ENCODE measurements at regions not wholly inside any gene's neighbourhood (a gene's known extent, or its start where the extent isn't known, plus 50 kb on each side); places are given as distances from the start of the nearest gene placed in this dataset.

DNA sequence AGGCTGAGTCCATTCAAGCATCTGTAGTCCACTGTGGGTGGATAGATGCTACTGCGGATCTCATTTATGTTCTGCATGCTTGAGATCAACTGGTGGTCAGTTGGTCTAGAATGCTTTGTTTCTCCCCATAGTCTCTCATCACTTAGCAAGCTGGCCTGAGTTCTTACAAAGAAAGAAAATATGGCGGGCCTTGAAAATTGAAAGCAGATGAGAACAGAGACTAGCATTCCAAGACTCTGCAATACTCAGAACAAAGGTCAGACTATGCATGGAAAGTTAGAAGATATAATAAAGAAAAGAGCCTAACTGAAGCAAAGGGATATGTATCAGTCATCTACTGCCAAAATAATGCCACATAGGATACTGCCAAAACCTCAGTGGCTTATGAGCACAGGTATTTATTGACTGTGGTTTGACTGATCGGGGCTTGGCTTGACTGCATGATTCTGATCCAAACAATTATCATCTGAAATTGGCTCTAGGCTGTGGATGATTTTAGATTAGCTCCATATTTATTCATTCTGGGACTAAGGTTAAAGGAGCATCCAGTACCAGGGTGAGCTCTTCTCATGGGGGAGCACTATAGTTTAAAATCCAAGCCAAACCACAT is 258.9 kb downstream of the TAF11L14 start:
- no peak for DNase-seq (ENCODE audit: low read depth)

DNA sequence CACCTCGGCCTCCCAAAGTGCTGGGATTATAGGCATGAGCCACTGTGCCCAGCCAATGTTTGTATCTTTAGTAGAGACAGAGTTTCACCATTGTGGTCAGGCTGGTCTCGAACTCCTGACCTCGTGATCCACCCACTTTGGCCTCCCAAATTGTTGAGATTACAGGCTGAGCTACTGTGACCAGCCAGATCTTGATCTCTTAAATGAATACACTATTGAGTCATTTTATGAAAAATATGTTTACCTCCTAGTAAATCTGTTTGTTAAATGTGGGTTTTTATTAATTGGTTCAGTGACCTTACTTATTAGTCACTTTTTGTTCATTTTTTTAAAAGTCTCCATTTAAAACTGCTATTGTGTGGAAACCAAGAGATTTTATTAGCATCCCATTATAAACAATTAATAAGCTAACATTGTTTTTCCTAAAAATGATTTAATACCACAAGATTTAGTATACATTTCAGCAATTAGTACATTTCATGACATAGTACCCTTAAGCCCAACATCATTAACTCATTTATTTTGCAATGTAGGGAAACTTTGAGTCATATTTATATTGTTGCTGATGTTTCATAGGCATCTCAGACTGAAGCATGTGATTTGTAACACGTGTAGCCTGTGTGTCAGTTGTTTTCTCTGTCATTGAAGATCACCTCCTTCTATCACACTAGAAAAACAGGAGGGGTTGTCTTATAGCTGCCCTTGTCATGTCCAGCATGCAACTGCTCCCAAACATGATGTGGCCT is 261.2 kb downstream of the TAF11L14 start:
- peak; percentile 58 for DNase-seq (ENCODE audit: low read depth)

DNA sequence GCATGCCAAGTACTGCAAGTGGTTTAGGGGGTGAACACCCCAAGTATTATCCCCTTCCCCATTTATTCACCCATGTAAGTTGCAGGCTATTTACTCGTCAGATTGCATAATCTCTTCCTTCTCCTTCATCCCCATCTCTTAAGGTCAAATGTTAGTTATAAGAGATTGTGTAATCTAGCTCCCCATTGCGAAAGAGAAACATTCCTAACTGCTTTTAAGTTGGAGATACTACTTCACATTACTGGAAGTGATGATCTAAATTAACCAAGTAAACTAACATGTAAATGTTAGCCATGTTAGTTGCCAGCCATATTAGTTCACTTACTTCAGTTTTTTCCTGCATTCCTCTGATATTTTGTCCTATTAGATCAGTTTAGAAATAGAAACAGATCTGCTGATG is 262.3 kb downstream of the TAF11L14 start:
- DNase-seq (ENCODE audit: low read depth) = peak; percentile 86

DNA sequence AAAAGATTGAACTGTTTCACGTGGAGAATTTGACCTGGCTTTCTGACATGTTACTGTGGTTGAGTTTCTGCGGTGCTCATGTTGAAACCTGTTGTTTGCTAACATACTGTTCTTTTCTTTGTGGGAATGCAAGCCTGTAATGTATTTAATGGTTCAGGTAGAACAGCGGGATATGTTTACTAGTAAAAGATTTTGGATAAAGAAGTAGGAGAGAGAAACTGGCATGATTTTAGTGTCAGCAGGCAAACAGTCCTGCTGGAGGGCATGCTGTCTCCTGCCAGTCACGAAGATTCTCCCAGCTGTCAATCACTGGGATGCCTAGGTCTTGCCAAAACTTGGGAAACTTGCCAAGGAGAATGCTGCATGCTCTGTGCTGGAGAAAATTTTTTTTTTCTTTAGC is 263.5 kb downstream of the TAF11L14 start:
- DNase-seq (ENCODE audit: low read depth) = no peak

DNA sequence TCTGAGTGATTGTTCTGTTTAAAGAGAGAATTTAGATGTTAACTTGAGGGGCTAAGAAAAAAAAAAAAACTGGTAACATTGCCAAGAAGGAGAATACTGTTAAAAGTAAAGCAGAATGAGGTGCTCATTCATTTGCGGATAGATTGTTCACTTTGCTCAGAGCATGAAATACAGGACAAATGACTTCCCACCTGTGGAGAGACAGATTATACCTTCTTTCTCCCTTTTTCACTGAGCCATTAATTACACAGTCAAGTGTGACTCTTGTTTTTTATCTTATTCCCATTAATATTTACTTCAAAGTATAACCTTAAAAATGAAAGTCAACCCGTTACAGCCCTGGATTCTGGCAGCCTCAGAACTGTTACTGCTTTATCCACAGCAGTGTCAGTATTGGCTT is 264.5 kb downstream of the TAF11L14 start:
- DNase-seq (ENCODE audit: low read depth) = no peak

DNA sequence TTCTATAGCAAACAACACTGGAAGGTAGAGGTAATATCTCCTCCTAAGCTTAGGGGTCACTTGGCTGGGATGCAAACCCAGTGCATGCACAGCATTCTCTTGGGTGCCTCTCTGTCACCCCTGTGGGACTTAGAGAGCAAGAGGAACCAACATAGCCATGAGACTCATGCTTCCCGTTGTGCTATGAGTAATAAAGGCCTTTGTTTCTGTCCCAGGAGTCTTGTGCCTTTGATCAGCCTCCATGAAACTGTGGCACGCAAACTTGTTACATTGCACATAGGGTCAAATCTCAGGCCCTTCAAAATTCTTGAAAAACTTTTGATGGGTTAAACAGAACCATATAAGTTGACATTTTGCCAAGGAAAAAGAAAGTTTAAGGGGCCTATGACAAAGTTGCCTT is 272.8 kb downstream of the TAF11L14 start:
- DNase-seq (ENCODE audit: low read depth) = no peak

DNA sequence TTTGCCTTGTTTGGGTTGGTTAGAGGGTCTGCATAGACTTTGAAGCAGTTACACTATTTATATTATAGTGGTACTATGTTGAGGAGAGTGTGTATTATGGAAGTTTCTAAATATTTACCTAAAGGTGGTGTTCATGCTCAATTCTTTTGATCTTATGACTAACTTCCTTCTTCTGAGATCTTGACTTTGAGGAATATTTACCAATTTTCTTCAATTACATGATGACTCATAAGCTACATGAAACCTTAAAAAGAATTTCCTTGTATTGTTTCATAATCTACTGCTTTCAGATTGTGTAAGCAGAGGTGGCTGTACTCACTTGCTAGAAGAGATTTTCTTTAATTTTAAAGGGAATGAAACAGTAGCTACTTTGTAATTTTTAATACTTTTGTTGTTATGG is 276.1 kb downstream of the TAF11L14 start:
- DNase-seq (ENCODE audit: low read depth) = peak; percentile 76

DNA sequence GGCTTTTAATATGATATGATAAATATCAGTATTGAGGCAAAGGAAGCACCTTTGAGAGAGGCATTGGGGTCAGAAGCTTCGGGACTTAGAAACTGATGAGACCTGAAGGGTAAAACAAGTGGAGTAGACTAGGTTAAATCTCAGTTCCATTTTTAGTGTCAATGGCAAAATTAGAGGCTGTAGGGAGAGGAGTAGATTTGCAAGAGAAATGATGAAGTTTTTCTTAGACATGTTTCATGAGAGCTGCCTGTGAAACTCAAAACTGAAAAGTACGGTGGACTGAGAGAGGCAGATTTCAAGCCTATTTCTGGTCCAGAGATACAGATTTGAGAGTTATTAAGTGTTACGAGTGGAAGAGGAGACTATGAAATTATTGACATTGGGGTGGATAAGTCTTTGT is 278.5 kb downstream of the TAF11L14 start:
- no peak for DNase-seq (ENCODE audit: low read depth)

DNA sequence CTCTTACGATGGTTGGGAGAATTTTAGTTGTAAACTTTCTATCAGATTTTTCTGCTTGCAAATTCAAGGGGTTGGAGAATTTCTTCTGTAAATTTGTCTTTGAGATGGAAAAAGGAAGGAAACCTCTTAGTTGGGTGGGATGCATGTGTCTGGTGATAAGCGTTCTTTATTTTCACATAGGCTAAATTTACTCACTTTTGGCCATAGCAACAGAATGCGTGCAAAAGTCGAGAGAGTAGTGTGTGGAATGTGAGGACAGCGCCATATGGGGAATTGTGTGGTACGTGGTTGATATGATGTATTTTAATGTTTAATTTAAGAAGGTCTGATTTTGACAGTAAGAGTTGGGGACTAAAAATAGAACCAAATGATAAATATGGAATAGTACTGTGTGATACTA is 282.2 kb downstream of the TAF11L14 start:
- DNase-seq (ENCODE audit: low read depth) = no peak

DNA sequence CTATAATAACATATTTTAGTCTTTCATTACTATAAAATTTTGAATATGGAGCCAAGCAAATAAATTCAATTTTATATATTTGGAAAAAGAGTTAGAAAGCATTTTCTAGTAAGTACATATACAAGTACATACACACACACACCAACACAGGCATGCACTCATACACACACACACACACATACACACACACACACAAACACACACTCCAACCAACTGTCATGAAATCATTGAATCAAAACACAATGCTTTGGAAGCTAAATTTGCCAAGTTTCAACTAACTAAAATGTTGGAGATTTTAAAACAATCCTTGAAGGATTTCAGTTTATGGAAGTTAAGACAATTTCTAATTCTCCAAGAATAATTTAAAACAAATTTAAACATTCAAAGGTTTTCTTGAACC is 283.2 kb downstream of the TAF11L14 start:
- no peak for DNase-seq (ENCODE audit: low read depth)

DNA sequence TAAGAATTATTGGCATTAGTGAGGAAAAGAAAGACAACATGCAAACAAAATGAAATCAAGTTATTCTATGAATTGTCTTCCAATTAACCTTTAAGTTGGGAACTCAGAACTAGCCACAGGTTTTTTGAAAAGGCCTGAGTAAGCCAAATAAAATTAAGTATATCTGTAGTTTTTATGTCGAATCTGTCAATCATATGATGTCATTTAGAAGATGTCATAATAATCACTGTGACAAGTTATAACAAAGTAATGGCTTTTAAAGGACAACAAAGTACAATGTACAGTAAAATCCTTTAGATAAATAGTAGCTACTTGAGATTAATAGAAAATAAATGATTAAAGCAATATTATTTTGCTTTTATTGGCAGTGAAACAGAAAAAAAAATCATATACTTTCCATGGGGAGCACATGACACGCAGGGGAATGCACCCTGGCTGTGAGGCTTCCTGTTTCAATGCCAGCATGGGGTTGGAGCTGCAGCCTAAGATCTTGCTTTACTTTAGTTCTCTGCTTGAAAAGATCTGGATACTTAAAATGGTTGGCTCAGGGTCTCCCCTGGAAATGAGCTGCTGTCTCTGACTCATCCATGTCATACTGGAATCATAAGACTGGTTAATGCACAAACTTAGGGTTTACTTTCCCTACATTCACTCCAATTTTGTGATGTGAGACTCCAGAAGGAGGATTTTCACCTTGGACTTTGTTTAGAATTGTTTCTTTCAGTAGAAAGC is 284.3 kb downstream of the TAF11L14 start:
- DNase-seq (ENCODE audit: low read depth) = peak; percentile 44

DNA sequence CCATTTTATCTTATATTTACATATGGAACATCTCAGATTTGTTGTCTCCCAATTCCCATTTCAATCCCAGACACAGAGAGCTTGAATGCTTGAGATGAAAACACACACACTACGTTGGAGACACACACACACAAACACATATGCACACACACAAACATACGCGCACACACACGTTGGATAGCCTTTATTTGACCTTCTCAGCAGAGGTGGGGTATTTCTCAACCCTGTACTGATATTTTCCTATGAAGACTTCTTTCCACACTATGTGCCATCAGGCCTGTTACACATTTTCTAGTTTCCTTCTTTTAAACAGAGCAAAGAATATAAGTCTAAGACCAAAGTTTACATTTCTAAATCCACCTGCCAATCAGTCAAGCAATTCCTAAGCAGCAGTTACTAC is 291.0 kb downstream of the TAF11L14 start:
- no peak for DNase-seq (ENCODE audit: low read depth)

DNA sequence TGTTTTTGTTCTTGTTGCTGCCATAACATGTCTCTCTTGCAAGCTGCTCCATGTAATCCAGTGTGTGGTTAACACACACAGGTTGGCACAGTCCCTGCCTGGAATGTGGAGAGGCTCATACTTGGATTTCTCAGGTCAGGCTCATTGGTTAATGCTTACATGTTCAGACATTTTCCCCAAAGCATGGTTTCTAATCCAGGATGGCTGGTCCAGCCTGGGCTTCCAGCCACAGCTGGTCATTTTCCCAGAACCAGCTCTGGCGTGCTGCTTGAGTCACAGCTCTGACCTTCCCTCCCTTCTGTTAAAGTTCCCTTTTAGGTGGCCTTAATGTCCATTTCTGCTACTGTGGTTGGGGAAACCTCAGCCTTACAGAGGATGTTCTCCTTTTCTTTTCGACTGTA is 294.3 kb downstream of the TAF11L14 start:
- peak; percentile 7 for DNase-seq (ENCODE audit: low read depth)

DNA sequence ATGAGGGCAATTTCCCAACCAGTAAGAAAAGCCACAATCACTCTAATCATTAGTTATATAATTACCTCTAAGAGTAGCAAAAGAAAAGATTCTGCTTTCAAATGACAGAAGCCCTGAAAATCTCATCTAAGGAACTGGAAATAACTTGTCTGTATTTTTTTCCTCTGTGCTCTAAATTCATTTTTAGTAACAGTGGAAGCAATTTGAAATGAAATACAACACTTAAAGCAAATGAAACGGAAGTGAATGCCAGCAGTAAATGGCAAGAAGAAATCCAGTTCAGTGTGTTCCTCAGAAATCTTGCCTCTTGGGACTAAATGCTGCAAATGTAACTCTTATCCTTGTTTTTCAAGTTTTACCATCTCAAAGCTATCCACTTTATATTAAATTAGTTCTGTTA is 294.9 kb downstream of the TAF11L14 start:
- no peak for DNase-seq (ENCODE audit: low read depth)

DNA sequence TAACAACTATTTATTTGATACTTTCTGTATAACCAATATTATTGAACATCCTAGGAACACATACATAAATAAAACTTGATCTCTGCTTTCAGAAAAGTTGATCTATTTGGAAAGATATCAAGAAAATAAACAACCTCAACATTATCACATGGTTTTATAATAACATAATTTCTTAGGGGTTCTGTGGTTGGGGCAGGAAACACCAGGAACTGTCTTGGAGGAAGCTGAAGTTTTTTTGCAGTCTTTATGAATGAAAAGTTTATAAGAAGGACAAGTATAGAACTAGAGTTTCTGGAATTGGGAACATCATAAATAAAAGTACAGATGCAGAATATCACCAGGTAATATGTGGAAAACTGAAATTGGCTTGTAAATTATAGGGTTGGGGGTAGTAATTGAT is 296.1 kb downstream of the TAF11L14 start:
- DNase-seq (ENCODE audit: low read depth) = no peak

DNA sequence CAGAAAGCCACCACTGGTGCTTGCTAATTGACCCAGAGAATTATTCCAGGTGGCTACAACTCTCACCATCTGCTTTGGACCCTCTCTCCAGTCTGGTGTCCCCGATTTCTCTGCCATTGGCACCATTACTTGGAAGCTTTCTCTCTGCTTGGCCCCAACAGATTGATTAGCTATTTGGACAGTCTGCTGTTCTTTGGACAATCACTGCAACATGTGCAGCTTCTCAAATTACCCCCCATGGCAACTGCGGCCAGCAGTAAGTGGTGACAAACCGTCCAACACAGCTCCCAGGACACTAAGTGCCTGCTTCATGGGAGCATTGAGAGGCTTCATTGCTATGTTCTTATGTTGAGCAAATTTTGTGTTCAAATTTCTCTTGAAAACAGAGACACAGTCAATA is 309.8 kb downstream of the TAF11L14 start:
- DNase-seq (ENCODE audit: low read depth) = no peak

DNA sequence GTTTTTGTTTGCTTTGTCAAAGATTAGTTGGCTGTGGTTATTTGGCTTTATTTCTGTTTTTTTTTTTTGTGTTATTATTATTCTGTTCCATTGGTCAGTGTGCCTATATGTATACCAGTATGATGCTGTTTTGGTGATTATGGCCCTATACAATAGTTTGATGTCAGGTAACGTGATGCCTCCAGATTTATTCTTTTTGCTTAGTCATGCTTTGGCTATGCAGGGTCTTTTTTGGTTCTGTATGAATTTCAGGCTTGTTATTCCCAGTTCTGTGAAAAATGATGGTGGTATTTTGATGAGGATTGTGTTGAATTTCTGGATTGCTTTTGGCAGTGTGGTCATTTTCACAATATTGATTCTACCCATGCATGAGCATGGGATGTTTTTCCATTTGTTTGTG is 312.8 kb downstream of the TAF11L14 start:
- no peak for DNase-seq (ENCODE audit: low read depth)

DNA sequence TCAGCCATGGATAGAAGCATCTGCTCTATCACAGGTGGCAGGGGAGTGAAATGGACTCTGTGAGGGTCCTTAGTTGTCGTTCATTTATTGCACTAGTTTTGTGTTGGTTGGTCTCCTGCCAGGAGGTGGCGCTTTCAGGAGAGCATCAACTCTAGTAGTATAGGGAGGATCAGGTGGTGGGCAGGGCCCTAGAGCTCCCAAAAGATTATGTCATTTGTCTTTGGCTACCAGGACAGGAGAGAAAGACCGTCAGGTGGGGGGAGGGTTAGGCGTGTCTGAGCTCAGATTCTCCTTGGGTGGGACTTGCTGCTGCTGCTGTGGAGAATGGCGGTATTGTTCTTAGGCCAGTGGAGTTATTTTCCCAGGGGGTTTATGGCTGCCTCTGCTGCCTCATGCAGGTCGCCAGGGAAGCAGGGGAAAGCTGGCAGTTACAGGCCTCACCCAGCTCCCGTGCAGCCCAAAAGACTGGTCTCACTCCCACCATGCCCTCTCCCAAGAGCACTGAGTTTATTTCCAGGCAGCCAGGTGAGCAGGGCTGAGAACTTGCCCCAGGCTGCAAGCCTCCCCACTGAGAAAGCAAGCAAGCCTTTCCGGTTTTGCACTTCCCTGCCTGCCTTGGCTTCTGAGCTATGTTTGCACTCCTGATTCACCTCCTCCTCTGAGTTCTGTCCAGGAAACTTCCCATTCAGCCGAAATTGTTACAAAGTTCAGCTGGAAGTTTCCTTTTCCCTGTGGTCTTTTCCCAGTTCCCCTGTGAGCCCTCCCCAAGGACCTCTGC is 317.3 kb downstream of the TAF11L14 start:
- DNase-seq (ENCODE audit: low read depth) = no peak

DNA sequence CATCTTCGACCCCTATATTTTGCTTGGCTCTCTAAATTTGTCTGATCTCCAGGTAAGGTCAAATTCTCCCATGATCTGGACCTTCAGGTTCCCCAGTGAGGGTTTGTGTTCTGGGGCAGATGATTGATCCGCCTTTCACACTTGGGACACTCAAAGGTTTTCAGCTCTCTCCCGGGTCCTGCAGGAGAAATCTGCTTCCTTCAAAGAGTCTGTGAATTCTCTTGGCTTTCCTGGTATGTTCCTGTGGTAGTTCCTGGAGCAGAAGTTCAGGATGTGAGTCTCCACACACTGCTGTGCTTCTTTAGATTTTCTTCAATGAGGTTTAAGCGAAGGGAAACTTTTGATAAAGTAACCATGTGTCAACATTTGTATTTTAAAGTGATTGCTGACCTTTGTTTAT is 318.0 kb downstream of the TAF11L14 start:
- DNase-seq (ENCODE audit: low read depth) = no peak

DNA sequence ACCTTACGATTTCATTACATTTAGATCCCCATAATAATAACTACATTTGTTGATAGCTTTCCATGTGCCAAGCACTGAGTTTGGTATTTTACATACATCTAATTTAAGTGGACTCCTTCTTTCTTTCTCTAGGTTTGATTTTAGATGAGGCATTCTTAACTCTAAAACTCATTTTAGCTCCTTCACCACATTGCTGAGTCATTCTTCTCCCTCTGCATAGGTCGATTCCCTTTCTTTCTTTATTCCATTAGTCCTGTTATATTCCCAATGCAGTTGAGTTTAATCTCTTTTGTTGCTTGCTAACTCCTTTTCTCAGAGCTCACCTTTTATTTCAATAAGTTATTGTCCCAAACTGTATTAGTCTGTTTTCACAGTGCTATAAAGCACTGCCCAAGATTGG is 329.8 kb downstream of the TAF11L14 start:
- no peak for DNase-seq (ENCODE audit: low read depth)

DNA sequence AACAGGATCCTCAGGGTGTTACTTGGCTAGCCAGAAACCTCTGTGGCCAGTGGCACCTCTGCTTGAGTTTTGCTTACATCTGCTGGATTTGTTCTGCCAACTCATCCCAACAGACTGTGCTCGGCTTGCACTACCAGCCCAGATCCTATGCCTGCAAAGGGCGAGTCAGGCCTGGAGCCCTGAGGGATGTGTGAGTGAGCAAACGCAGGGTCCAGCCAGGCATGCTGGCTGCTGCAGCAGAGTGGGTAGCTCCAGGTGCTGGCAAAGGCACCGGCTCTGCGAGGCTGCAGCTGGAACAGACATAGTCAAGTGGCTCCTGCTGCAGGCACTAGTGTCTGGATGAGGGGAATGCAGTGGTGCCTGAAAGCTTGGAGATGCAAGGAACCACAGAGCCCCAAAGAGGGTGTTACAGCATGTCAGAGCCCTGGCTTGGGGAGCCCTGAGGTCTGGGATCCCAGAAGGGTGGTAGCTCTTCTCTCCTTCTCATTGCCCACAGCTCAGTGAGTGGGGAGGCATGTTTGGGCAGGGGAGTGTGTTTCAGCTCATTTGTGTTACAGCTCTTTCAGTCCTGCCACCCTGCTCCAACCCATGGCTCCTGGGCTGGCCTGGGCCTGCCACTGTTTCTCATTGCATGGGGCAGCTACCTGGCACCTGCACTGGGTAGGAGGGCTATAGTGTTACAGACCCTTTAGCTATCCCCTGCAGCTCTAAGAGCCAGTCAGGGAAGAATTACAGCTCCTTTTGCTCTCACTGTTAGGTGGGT is 332.6 kb downstream of the TAF11L14 start:
- DNase-seq (ENCODE audit: low read depth) = no peak

DNA sequence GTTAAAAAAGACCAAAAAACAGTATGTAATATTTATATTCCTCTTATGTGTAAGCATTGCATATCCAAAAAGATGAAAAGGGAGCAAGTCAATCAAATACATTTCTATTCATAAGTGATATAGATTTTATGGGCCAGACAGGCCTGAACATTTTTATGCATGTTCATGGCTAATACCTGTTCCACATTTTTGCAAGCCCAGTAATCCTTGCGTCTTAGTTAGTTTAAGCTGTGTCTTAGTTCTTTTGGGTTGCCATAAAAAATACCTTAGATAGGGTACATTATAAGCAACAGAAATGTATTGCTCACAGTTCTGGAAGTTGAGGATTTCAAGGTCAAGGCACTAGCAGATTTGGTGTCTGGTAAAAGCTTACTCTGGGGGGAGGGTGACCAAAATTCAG is 342.1 kb downstream of the TAF11L14 start:
- DNase-seq (ENCODE audit: low read depth) = no peak

Data from iris pigment epithelial cell (primary cell).